ENCODE measurements at regions not wholly inside any gene's neighbourhood (a gene's known extent, or its start where the extent isn't known, plus 50 kb on each side); places are given as distances from the start of the nearest gene placed in this dataset.

- TF ChIP-seq EZH2phosphoT487 (IDR thresholded peaks at IDR 0.05; ENCODE audit: unreplicated experiment) (no peak), STAT1 (IDR thresholded peaks at IDR 0.05; ENCODE audit: unreplicated experiment) (no peak)
Measured at GRCh38 chr13:59250336-59251189, 913.2 kb downstream of the DIAPH3 start (continued).

DNA sequence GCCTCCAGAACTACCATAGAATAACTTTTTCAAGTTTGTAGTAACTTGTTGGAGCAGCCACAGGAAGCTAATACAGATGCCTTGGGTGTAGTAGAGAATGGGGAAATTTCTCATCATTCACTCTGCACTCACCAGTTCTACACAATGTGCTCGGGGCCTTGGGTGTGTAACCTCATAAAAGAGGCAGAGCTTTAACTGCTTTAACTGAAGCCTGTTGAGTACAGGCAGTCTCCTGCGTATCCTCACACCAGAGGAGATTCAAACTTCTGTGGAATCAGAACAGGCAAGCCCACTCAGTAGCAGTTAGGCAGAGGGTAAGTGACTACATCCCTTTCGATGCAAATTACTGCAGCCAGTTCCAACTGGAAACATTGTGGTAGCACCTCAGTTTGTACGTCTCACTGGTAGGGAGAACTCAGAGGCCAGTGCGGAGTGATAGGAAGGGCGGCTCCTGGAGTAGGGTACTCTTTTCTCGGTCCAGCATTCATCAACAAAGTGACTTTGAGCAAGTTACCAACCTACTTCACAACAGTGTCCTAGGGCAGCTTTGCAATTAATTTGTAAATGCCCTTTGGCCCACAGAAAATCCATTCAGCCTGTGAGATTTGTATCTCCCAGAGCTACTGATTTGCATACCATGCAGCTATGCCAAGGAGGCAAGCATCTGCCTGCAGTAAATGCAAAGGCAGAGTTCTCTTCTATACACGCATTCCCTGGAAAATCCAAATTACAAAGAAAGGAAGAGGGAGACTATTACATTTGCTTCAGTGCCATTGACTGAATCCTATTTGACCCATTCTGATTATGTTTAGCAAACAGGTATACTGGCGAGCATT is 904.3 kb downstream of the DIAPH3 start:
- Mint-ChIP-seq H3K36me3 (ENCODE audit: low read depth) (no peaks in the 10 kb centered on the region), H3K4me3 (no peak overlapping the region), H3K4me1 (peaks cover 26% of the 10 kb centered on the region), H3K27ac (no peak overlapping the region), H3K9me3 (no peaks in the 10 kb centered on the region), H3K27me3 (ENCODE audit: insufficient read depth, low read depth, poor library complexity) (no peaks in the 10 kb centered on the region)
- no peak overlapping the region for H3K4me2 ChIP-seq
- H3K27ac ChIP-seq (ENCODE audit: low read depth) = no peak overlapping the region
- ATAC-seq = peak; percentile 68
- H3K4me1 ChIP-seq (ENCODE audit: insufficient read depth) = peaks cover 13% of the 10 kb centered on the region
- H3K36me3 ChIP-seq (ENCODE audit: insufficient read depth) = no peaks in the 10 kb centered on the region
- peak overlapping the region; percentile 72 for H2AFZ ChIP-seq
- no peaks in the 10 kb centered on the region for H3K79me2 ChIP-seq (replicated peaks; ENCODE audit: insufficient read depth)
- TF ChIP-seq EZH2 (IDR thresholded peaks at IDR 0.05; ENCODE audit: low read depth, unreplicated experiment) = no peak
- no peak for TF ChIP-seq CREB1 (CRISPR knock-in tag; IDR thresholded peaks at IDR 0.05; ENCODE audit: low read depth)
- TF ChIP-seq ZNF114 (CRISPR knock-in tag; IDR thresholded peaks at IDR 0.05) = no peak
- no peak for TF ChIP-seq STAT1 (IDR thresholded peaks at IDR 0.05; ENCODE audit: unreplicated experiment)
- no peak for TF ChIP-seq EZH2phosphoT487 (IDR thresholded peaks at IDR 0.05; ENCODE audit: unreplicated experiment)
- H3F3A ChIP-seq (replicated peaks; ENCODE audit: low read depth) = no peaks in the 10 kb centered on the region
- H3K27me3 ChIP-seq (ENCODE audit: insufficient read depth) = no peaks in the 10 kb centered on the region
- peak; percentile 24 for DNase-seq (ENCODE audit: low spot score)
- H3K9me2 ChIP-seq (ENCODE audit: insufficient read depth) = no peaks in the 10 kb centered on the region
- H4K20me1 ChIP-seq (replicated peaks; ENCODE audit: insufficient read depth) = no peaks in the 10 kb centered on the region
- H3K4me3 ChIP-seq = no peak overlapping the region

DNA sequence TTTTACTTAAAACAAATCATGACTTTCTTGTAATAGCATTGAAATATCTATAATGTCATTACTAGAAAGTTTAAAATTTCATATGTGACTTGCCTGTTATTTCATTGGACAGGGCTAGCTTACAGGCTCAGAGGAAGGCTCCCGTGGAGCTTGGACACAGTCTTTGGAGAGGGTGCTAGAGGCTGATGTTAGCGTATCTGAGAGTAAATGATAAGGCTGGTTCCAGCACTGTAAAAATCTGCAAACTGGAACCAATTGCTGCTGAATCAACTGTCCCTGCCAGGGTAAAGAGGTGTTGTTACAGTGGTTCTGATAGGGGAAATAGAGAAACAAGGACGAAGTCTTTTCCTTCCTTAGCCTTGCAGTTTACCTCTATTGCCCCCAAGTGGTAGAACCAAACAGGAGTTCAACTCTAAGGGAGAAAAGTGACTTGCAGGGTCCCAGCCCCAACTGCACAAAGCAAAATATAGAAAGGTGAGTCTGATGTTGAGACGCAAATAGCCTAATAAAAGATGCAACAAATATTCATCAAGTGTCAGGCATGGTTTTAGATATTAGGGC is 901.7 kb downstream of the DIAPH3 start:
- Mint-ChIP-seq H3K4me1 (peaks cover 19% of the 10 kb centered on the region), H3K27ac (peak overlapping the region; percentile 58; the same call in 1 of the 2 replicates), H3K36me3 (ENCODE audit: low read depth) (no peaks in the 10 kb centered on the region), H3K4me3 (no peak overlapping the region), H3K9me3 (no peaks in the 10 kb centered on the region), H3K27me3 (ENCODE audit: insufficient read depth, low read depth, poor library complexity) (no peaks in the 10 kb centered on the region)
- Histone ChIP-seq H4K20me1 (replicated peaks; ENCODE audit: insufficient read depth) (no peaks in the 10 kb centered on the region), H3F3A (replicated peaks; ENCODE audit: low read depth) (no peaks in the 10 kb centered on the region), H3K4me1 (ENCODE audit: insufficient read depth) (peaks cover 10% of the 10 kb centered on the region), H3K27me3 (ENCODE audit: insufficient read depth) (no peaks in the 10 kb centered on the region), H3K9me2 (ENCODE audit: insufficient read depth) (no peaks in the 10 kb centered on the region), H3K36me3 (ENCODE audit: insufficient read depth) (no peaks in the 10 kb centered on the region), H3K27ac (ENCODE audit: low read depth) (no peak overlapping the region), H3K4me2 (no peak overlapping the region), H3K79me2 (replicated peaks; ENCODE audit: insufficient read depth) (no peaks in the 10 kb centered on the region), H2AFZ (no peak overlapping the region), H3K4me3 (no peak overlapping the region)
- TF ChIP-seq POLR2AphosphoS5 (IDR thresholded peaks at IDR 0.05; ENCODE audit: low read depth) (no peak), CTCF (conservative IDR thresholded peaks at IDR 0.05; ENCODE audit: low read depth in 2 of 2) (peak; percentile 76 to 85)
- DNase-seq (ENCODE audit: low spot score) (peak; percentile 79), ATAC-seq (peak; percentile 81)

Measured in GM23338 (cell line).